ENCODE measurements at regions not wholly inside any gene's neighbourhood (a gene's known extent, or its start where the extent isn't known, plus 50 kb on each side); places are given as distances from the start of the nearest gene placed in this dataset.
"Not testable (repeated sequence)": the region's sequence is repeated elsewhere in the genome, so short reads cannot be mapped to it uniquely, and the experiment has no call there.

GRCh38 chr2:129806317-129806716, 173.1 kb upstream of the RAB6C start:
- CTCF ChIA-PET, result interaction anchor here (1.1 kb wide), 1 partner anchor 98 kb away, joined by 3 read pairs; no protein-coding TSS in a partner anchor
- no peaks in the 10 kb centered on the region for H3K36me3 Mint-ChIP-seq
- H3K27me3 Mint-ChIP-seq (ENCODE audit: low read depth), result no peaks in the 10 kb centered on the region; the same call in 1 of the 2 replicates
- POLR2A ChIA-PET, result interaction anchor here (1.2 kb wide), 1 partner anchor 10 kb away, joined by 3 read pairs; no protein-coding TSS in a partner anchor
- H3K9me3 Mint-ChIP-seq, result no peaks in the 10 kb centered on the region
- H3K4me1 Mint-ChIP-seq, result peaks cover 52% of the 10 kb centered on the region
- H3K4me3 Mint-ChIP-seq, result no peak overlapping the region
- ATAC-seq (peak; percentile 20), DNase-seq (ENCODE audit: low spot score) (no peak)
- no peak overlapping the region for H3K27ac Mint-ChIP-seq
- TF ChIP-seq RELA (CRISPR knock-in tag; IDR thresholded peaks at IDR 0.05; ENCODE audit: borderline replicate concordance) (no peak), ZMAT4 (CRISPR knock-in tag; IDR thresholded peaks at IDR 0.05) (no peak), MYBL2 (CRISPR knock-in tag; IDR thresholded peaks at IDR 0.05) (no peak), TCF7 (CRISPR knock-in tag; IDR thresholded peaks at IDR 0.05; ENCODE audit: low read depth) (no peak), NFATC4 (CRISPR knock-in tag; IDR thresholded peaks at IDR 0.05) (no peak)

- Mint-ChIP-seq H3K27me3 (ENCODE audit: low read depth) (no peaks in the 10 kb centered on the region; the same call in 1 of the 2 replicates), H3K27ac (no peak overlapping the region), H3K9me3 (no peaks in the 10 kb centered on the region), H3K4me3 (no peak overlapping the region), H3K36me3 (no peaks in the 10 kb centered on the region), H3K4me1 (peaks cover 45% of the 10 kb centered on the region)
- DNase-seq (ENCODE audit: low spot score) (no peak), ATAC-seq (peak; percentile 76)
- ChIA-PET POLR2A (interaction anchor here (1.2 kb wide), 1 partner anchor 9 kb away, joined by 3 read pairs; no protein-coding TSS in a partner anchor), CTCF (interaction anchor here (1.1 kb wide), 1 partner anchor 99 kb away, joined by 3 read pairs; no protein-coding TSS in a partner anchor)
- TF ChIP-seq ZNF425 (CRISPR knock-in tag; conservative IDR thresholded peaks at IDR 0.05) (no peak), NFATC4 (CRISPR knock-in tag; IDR thresholded peaks at IDR 0.05) (no peak), ZNF121 (CRISPR knock-in tag; IDR thresholded peaks at IDR 0.05) (no peak), CREM (CRISPR knock-in tag; IDR thresholded peaks at IDR 0.05) (no peak), HMGXB4 (CRISPR knock-in tag; IDR thresholded peaks at IDR 0.05) (no peak), USF2 (CRISPR knock-in tag; IDR thresholded peaks at IDR 0.05) (no peak), ZNF396 (CRISPR knock-in tag; IDR thresholded peaks at IDR 0.05; ENCODE audit: borderline replicate concordance) (no peak), STAT6 (CRISPR knock-in tag; conservative IDR thresholded peaks at IDR 0.05; ENCODE audit: low read depth) (no peak), NFYB (CRISPR knock-in tag; conservative IDR thresholded peaks at IDR 0.05; ENCODE audit: low read depth) (no peak), GABPB1 (CRISPR knock-in tag; IDR thresholded peaks at IDR 0.05) (no peak), FOXK1 (CRISPR knock-in tag; IDR thresholded peaks at IDR 0.05) (no peak), FOXP4 (CRISPR knock-in tag; IDR thresholded peaks at IDR 0.05) (no peak), FOXJ3 (CRISPR knock-in tag; IDR thresholded peaks at IDR 0.05; ENCODE audit: borderline replicate concordance) (no peak), CREB1 (CRISPR knock-in tag; IDR thresholded peaks at IDR 0.05) (no peak), ESRRA (CRISPR knock-in tag; IDR thresholded peaks at IDR 0.05; ENCODE audit: borderline replicate concordance) (no peak)
Measured at GRCh38 chr2:129806990-129807389, 172.5 kb upstream of the RAB6C start.

GRCh38 chr2:129807642-129808338, 171.7 kb upstream of the RAB6C start:
- POLR2A ChIA-PET; ATAC-seq; H3K36me3 Mint-ChIP-seq; CTCF ChIA-PET; H3K27me3 Mint-ChIP-seq (ENCODE audit: low read depth); H3K9me3 Mint-ChIP-seq; H3K27ac Mint-ChIP-seq; H3K4me3 Mint-ChIP-seq; DNase-seq (ENCODE audit: low spot score): not testable (repeated sequence)
- H3K4me1 Mint-ChIP-seq, result peaks cover 37% of the 10 kb centered on the region
